GM12872 (cell line): ENCODE measurements at regions not wholly inside any gene's neighbourhood (a gene's known extent, or its start where the extent isn't known, plus 50 kb on each side); places are given as distances from the start of the nearest gene placed in this dataset.

Source experiments
- TF ChIP-seq, protein P1 (sequence below): IDR thresholded peaks from 3 replicates; pipeline ENCODE4 v1.5.1; 2011; ENCODE audit warnings: low read depth, mild to moderate bottlenecking, low read length, moderate library complexity; ENCODE audit not compliant: insufficient read depth

DNA sequence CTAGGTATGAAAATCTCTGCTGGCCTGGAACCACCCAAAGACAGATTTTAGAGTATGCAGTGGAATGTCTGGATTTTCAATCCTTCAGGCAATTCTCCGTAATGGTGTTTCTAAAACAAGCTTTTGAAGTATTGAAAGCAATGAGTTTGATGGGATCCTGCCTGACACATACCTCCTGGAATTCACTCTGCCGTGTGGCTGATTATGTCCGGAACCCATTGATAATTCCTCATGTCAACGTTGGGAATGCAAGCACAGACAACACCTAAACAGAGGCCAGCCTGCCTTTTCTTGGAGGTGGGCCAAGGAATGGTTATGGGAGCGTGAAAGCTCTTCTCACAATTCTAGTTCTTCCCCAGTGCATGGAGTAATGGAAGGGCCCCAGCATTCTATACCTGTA is 168.9 kb upstream of the HMCN1 start:
- TF ChIP-seq, protein P1, sequence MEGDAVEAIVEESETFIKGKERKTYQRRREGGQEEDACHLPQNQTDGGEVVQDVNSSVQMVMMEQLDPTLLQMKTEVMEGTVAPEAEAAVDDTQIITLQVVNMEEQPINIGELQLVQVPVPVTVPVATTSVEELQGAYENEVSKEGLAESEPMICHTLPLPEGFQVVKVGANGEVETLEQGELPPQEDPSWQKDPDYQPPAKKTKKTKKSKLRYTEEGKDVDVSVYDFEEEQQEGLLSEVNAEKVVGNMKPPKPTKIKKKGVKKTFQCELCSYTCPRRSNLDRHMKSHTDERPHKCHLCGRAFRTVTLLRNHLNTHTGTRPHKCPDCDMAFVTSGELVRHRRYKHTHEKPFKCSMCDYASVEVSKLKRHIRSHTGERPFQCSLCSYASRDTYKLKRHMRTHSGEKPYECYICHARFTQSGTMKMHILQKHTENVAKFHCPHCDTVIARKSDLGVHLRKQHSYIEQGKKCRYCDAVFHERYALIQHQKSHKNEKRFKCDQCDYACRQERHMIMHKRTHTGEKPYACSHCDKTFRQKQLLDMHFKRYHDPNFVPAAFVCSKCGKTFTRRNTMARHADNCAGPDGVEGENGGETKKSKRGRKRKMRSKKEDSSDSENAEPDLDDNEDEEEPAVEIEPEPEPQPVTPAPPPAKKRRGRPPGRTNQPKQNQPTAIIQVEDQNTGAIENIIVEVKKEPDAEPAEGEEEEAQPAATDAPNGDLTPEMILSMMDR, result no peak

DNA sequence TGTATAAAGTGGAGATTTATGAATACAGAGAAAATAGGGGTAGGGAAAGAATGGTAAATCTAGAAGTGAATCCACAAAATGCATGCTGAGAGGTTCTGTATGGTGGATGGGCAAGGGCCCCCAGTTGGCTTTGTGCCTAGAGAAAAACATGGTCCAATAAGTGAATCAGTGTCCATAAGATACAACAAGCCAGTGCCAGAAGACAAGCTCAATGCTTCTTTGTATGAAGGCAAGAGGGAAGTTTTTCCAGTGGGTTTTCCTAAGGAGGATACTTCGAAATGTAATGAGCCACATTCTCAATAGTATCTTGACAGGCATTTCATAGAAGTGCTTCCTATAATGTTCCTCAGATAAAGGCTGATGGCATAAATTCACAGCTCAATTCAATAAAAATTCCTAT is 169.4 kb upstream of the HMCN1 start:
- TF ChIP-seq, protein P1, result no peak

DNA sequence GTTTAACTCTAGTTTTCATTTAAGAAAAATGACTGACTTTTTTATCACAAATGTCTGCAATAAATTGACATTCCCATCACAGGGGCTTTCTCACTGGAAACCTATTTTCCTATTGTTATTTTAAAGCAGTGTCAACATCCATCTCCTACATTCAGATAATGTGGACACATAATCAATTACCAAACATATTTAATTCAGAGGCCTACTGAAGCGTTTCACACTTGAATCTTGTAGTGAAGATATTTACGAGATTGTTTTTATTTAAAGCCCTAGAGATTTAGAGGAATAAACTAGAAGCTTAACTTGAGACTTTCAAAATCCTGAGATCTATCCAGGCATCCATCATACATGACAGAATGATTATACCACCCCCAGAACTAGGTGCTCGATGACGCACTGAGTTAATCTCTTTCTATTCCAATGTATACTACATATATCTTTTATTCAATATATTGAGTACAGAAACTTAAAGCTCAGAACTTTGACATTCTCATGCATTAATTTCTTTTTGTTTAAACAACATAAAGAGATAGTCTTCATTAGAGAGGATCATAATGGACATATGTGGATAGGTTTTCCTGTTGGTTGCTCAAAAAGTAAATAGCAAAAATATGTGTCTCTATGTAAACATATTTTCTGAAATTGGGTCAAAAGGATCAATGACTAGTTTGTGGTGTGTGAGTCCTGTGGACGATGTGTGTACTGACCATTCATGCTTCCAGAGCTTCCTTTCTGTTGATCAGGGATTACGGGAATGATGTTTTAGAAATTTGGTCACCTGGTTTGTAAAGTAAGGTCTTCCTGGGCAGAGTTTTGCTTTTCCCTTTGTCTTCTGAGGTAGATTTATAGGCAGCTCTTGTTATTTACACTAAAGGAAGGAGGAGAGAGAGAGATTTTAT is 171.5 kb upstream of the HMCN1 start:
- TF ChIP-seq, protein P1, result no peak

DNA sequence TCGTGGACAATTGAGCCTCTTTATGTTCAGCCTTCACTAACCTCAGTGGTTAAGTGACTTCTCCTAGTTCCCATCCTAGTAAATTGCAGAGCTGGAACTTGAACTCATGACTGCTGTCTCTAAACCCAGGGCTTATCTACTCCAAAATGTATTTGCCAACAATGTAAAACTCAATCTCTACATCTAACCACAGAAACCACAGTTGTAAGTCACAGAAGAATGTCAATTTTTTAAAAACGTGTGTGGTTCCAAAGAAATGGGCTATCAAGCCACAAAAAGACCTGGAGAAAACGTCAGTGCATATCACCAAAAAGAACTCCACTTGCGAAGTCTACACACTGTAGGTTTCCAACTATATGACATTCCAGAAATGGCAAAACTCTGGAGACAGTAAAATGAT is 172.6 kb upstream of the HMCN1 start:
- TF ChIP-seq, protein P1, result no peak

DNA sequence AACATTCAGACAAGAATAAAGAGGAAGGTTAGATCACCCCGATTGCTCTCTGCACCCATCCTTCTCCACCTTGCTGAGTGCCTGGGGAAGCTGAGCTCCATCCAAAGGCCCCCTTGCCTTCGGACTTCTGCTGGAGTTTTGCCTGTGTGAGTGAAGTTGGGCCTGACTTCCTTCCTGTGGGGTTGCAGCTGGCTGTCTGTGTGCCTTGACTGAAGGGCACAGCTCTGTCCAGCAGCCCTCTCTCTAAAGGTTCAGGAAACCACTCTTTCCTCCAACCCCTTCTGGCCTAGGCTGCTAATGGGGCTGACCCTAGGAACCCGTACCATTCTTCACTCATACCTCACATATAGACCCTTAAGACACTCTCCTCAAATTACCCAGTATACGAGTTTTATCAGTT is 173.4 kb upstream of the HMCN1 start:
- TF ChIP-seq, protein P1, result no peak

DNA sequence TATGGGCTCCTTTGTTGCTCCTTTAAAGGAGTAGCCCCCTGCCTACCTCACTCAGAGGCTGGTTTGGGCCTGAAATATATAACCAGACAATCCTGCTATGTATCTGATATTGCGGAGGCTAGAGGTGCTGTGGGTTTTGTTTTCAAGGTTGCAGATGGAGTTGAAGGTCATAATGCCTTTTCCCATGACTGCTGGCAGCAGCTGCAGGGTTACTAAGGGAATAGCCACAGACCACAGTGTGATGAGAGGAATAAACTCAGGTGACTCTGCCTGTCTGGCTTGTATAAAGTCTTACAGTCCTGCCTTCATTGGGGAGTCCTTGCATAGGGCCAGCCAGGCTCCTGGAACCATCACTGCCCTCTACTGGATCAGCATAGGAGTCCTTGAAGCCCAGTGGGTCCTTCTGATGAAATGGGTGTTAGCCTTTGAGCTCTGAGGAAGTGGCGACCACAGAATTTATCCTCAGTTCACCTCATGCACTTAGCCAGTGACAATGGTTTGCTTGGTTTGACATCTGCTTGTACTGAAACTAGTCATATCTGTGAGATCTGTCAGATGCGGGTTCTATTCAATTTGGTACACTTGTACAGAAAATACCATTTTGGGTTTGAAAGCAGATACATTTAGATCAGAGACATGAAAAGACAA is 174.4 kb upstream of the HMCN1 start:
- TF ChIP-seq, protein P1, result peak; percentile 71

DNA sequence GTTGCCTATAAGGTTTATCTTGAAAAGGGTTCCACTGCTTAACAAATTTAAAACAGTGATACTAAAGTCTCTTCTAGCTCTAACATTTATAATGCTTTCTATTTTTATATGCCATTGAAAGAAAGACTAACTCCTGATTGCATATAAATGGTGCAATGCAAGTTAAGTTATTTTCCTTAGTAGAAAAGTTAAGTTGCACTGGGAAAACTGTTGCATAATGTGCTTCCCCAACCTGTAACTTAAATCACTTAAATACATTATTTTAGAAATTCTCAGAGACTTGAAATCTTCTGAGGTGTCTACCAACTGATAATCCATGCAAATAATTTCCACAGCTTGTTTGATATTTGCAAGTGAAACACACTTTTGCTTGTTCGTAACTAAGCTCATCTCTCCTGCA is 175.0 kb upstream of the HMCN1 start:
- TF ChIP-seq, protein P1, result no peak
